Vagina (tissue), 2 donors: ENCODE measurements at regions not wholly inside any gene's neighbourhood (a gene's known extent, or its start where the extent isn't known, plus 50 kb on each side); places are given as distances from the start of the nearest gene placed in this dataset.

Experiments
- CTCF ChIP-seq, 3 experiments: fragments of 450-650 bp in 2 of 3; fragments of 200-600 bp in 1 of 3; sonication (generic) in 1 of 3; IDR thresholded peaks; one replicate each; pipeline ENCODE4 v1.5.1; 2017 to 2019; ENCODE audit warnings: antibody characterized with exemption in 3 of 3, mild to moderate bottlenecking in 2 of 3, moderate library complexity in 2 of 3
- POLR2AphosphoS5 ChIP-seq, 2 donors: sonication (generic); formaldehyde crosslinking; IDR thresholded peaks; one replicate each; pipeline ENCODE4 v1.9.0; 2017; ENCODE audit warnings: antibody characterized with exemption in 2 of 2, mild to moderate bottlenecking in 2 of 2, low read depth in 1 of 2; ENCODE audit not compliant: insufficient read depth in 1 of 2

- TF ChIP-seq CTCF (IDR thresholded peaks at IDR 0.05) (no peak), POLR2AphosphoS5 (IDR thresholded peaks at IDR 0.05; ENCODE audit: insufficient read depth in 1 of 2, low read depth in 1 of 2) (no peak)
Observed at GRCh38 chr13:55091172-55091571, 2049.5 kb upstream of the PRR20A start.
